Skeletal muscle cell (primary cell): ENCODE measurements at regions not wholly inside any gene's neighbourhood (a gene's known extent, or its start where the extent isn't known, plus 50 kb on each side); places are given as distances from the start of the nearest gene placed in this dataset.

ENCODE experiments used
- DNase-seq: peaks from one replicate; pipeline ENCODE4 v3.0.0-alpha.2; 2010; ENCODE audit warnings: low read depth
- H3K4me3 ChIP-seq: 2 replicates; pipeline ENCODE4 v1.5.1; 2011; ENCODE audit warnings: low read depth, mild to moderate bottlenecking, control low read depth, low read length, moderate library complexity

GRCh38 chr2:42860319-42861094 lies 68.1 kb upstream of the HAAO start:
- no peak for DNase-seq
- no peak overlapping the region for H3K4me3 ChIP-seq

GRCh38 chr2:42859791-42860190 lies 67.4 kb upstream of the HAAO start:
- DNase-seq = no peak

GRCh38 chr2:42859006-42859552 lies 66.7 kb upstream of the HAAO start:
- DNase-seq = no peak
- no peak overlapping the region for H3K4me3 ChIP-seq

More at GRCh38 chr2:42859791-42860190, 67.4 kb upstream of the HAAO start:
- no peak overlapping the region for H3K4me3 ChIP-seq

GRCh38 chr2:42858140-42859005 lies 66.0 kb upstream of the HAAO start:
- no peak for DNase-seq
- H3K4me3 ChIP-seq = no peak overlapping the region

- H3K4me3 ChIP-seq = no peak overlapping the region
- DNase-seq = no peak
Observed at GRCh38 chr2:42856891-42857632, 64.7 kb upstream of the HAAO start.

- no peak for DNase-seq
- H3K4me3 ChIP-seq = no peak overlapping the region
Observed at GRCh38 chr2:42856106-42856860, 63.9 kb upstream of the HAAO start.

- no peak overlapping the region for H3K4me3 ChIP-seq
- no peak for DNase-seq
Observed at GRCh38 chr2:42855221-42855970, 63.0 kb upstream of the HAAO start.

- H3K4me3 ChIP-seq = no peak overlapping the region
- no peak for DNase-seq
Observed at GRCh38 chr2:42854207-42854818, 61.9 kb upstream of the HAAO start.

GRCh38 chr2:42853549-42854206 lies 61.3 kb upstream of the HAAO start:
- no peak for DNase-seq
- no peak overlapping the region for H3K4me3 ChIP-seq

- no peak overlapping the region for H3K4me3 ChIP-seq
- no peak for DNase-seq
Observed at GRCh38 chr2:42852798-42853197, 60.4 kb upstream of the HAAO start.

- no peak for DNase-seq
- no peak overlapping the region for H3K4me3 ChIP-seq
Observed at GRCh38 chr2:42851740-42852250, 59.4 kb upstream of the HAAO start.

- no peak overlapping the region for H3K4me3 ChIP-seq
- no peak for DNase-seq
Observed at GRCh38 chr2:42851186-42851585, 58.8 kb upstream of the HAAO start.

GRCh38 chr2:42850016-42850805 lies 57.8 kb upstream of the HAAO start:
- no peak for DNase-seq
- no peak overlapping the region for H3K4me3 ChIP-seq

GRCh38 chr2:42849311-42849710 lies 56.9 kb upstream of the HAAO start:
- no peak overlapping the region for H3K4me3 ChIP-seq
- no peak for DNase-seq

GRCh38 chr2:42848726-42849290 lies 56.4 kb upstream of the HAAO start:
- H3K4me3 ChIP-seq = no peak overlapping the region
- no peak for DNase-seq

- DNase-seq = no peak
Observed at GRCh38 chr2:42848265-42848664, 55.9 kb upstream of the HAAO start.

More at GRCh38 chr2:42848265-42848664, 55.9 kb upstream of the HAAO start:
- H3K4me3 ChIP-seq = no peak overlapping the region
